Endothelial cell (in vitro differentiated cells): ENCODE measurements at regions not wholly inside any gene's neighbourhood (a gene's known extent, or its start where the extent isn't known, plus 50 kb on each side); places are given as distances from the start of the nearest gene placed in this dataset.

Experiments used
- DNase-seq: peaks from one replicate; pipeline ENCODE4 v3.0.0; 2021; ENCODE audit warnings: low spot score
- H3K27ac Mint-ChIP-seq: one replicate; pipeline ENCODE4 v1.8.0; 2021; ENCODE audit warnings: mixed read lengths, inconsistent platforms; ENCODE audit not compliant: unreplicated experiment
- H3K27me3 Mint-ChIP-seq: one replicate; pipeline ENCODE4 v1.8.0; 2021; ENCODE audit warnings: mild to moderate bottlenecking, moderate library complexity, mixed read lengths, inconsistent platforms; ENCODE audit not compliant: unreplicated experiment
- H3K36me3 Mint-ChIP-seq: one replicate; pipeline ENCODE4 v1.8.0; 2021; ENCODE audit warnings: mild to moderate bottlenecking, low read depth, mixed read lengths, inconsistent platforms; ENCODE audit not compliant: unreplicated experiment
- H3K4me1 Mint-ChIP-seq: one replicate; pipeline ENCODE4 v1.8.0; 2021; ENCODE audit warnings: mild to moderate bottlenecking, mixed read lengths, inconsistent platforms; ENCODE audit not compliant: unreplicated experiment
- H3K4me3 Mint-ChIP-seq: one replicate; pipeline ENCODE4 v1.8.0; 2021; ENCODE audit warnings: mild to moderate bottlenecking, mixed read lengths, inconsistent platforms; ENCODE audit not compliant: unreplicated experiment
- H3K9me3 Mint-ChIP-seq: one replicate; pipeline ENCODE4 v1.8.0; 2021; ENCODE audit warnings: mixed read lengths, inconsistent platforms; ENCODE audit not compliant: unreplicated experiment
- TF ChIP-seq, protein P1 (sequence below): fragments of 200-600 bp; sonication (generic); IDR thresholded peaks from one replicate; pipeline ENCODE4 v1.5.0; 2021; ENCODE audit warnings: antibody characterized with exemption; ENCODE audit not compliant: unreplicated experiment

DNA sequence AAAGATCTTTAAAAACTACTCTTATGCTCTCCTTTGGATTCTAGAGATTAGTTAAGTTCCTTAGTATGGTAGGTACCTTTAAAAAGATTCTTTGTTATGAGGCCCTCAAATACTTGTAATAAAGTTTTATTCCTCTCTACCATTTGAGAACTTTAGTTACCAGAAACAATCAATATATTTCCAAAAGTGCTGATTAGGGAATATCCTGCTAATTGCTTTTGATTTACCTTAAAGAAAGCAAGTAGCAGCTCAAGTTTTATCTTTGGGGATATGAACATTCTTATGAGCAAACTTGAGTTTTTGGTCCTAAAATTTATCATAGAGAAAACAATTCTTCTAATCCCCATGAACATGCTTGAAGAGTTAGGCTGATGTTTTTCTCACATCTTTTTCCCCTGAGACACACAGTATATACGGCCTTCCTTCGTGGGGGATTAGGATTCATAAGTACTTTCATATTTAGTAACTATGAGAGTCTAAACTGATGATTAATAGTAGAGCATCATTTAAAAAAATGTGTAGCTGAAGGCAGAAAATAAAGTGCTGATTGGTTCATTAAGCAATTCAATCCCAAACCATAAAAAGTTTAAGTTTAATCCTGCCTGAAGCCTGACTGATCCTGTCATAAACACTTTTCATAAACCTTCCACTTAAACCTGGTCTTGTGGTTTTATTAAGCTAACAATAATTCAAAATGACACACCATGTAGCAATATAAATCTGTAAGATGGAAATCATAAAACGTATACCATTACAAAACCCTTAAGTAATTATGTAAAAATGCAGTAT lies 380.5 kb upstream of the FBXO33 start:
- Mint-ChIP-seq H3K36me3 (no peaks in the 10 kb centered on the region), H3K9me3 (no peaks in the 10 kb centered on the region), H3K27ac (no peak overlapping the region), H3K4me3 (no peak overlapping the region), H3K27me3 (no peaks in the 10 kb centered on the region), H3K4me1 (peaks cover 4% of the 10 kb centered on the region)
- DNase-seq = no peak
- TF ChIP-seq, protein P1, sequence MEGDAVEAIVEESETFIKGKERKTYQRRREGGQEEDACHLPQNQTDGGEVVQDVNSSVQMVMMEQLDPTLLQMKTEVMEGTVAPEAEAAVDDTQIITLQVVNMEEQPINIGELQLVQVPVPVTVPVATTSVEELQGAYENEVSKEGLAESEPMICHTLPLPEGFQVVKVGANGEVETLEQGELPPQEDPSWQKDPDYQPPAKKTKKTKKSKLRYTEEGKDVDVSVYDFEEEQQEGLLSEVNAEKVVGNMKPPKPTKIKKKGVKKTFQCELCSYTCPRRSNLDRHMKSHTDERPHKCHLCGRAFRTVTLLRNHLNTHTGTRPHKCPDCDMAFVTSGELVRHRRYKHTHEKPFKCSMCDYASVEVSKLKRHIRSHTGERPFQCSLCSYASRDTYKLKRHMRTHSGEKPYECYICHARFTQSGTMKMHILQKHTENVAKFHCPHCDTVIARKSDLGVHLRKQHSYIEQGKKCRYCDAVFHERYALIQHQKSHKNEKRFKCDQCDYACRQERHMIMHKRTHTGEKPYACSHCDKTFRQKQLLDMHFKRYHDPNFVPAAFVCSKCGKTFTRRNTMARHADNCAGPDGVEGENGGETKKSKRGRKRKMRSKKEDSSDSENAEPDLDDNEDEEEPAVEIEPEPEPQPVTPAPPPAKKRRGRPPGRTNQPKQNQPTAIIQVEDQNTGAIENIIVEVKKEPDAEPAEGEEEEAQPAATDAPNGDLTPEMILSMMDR = no peak

DNA sequence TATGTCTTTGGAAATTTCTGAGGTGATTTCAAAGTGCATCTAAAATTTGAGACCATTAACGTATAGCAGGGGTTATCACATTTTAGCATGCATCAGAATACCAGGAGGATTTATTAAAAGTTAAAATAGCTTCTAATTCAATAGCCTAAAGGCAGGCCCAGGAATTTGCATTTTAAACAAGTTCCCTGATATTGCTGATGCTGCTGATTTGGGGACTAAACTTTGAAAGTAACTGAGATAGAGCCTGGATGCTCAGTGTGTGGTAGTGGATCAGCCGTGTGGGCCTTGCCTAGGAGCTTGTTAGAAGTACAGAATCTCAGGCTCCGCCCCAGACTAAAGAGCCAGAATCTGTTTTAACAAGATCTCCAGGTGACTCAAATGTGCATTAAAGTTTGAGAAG lies 375.0 kb upstream of the FBXO33 start:
- H3K4me1 Mint-ChIP-seq = no peaks in the 10 kb centered on the region
- H3K4me3 Mint-ChIP-seq = no peak overlapping the region
- H3K9me3 Mint-ChIP-seq = no peaks in the 10 kb centered on the region
- TF ChIP-seq, protein P1 = no peak
- H3K36me3 Mint-ChIP-seq = no peaks in the 10 kb centered on the region
- H3K27ac Mint-ChIP-seq = no peak overlapping the region
- no peak for DNase-seq
- no peaks in the 10 kb centered on the region for H3K27me3 Mint-ChIP-seq

DNA sequence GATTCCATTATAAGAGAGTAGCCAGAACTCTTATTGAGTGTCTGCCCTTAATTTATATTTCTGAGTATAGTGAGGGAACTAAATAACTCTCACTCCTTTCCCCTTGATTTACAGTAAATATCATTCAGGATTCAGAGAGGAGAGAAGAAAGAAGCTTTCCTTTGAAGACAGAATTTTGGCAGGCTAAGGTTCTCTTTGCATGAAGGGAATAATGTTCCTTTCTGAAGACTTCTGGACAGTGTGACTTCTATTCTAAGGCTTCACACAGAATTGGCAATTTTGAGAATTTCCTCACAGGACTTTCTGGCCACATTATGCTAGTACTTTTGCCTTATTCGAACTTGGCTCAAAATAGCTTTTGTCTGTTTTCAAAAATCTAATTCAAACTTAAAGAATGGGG lies 352.2 kb upstream of the FBXO33 start:
- TF ChIP-seq, protein P1 = no peak
- Mint-ChIP-seq H3K4me3 (no peak overlapping the region), H3K36me3 (no peaks in the 10 kb centered on the region), H3K4me1 (no peaks in the 10 kb centered on the region), H3K9me3 (no peaks in the 10 kb centered on the region), H3K27ac (no peak overlapping the region), H3K27me3 (no peaks in the 10 kb centered on the region)
- no peak for DNase-seq

DNA sequence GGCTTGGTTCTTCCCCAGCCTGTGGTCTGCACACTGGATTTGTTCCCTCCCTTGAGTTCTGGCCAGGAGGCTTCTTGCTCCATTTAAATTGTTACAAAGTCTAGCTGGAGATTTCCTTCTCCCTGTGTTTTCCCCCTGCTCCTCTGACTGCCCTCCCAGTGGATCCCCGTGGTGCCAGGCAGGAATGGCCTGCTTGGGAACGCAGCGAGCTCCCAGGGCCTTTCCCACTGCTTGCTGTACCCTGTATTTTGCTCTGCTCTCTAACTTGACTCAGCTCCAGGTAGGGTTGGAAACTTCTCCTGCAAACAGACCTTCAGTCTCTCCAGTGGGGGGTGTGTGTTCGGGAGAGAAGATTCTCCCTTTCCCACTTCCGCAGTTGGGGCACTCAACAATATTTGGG lies 349.2 kb upstream of the FBXO33 start:
- TF ChIP-seq, protein P1 = no peak
- no peaks in the 10 kb centered on the region for H3K4me1 Mint-ChIP-seq
- DNase-seq = no peak
- no peaks in the 10 kb centered on the region for H3K9me3 Mint-ChIP-seq
- no peaks in the 10 kb centered on the region for H3K27me3 Mint-ChIP-seq
- no peak overlapping the region for H3K27ac Mint-ChIP-seq
- no peak overlapping the region for H3K4me3 Mint-ChIP-seq
- H3K36me3 Mint-ChIP-seq = no peaks in the 10 kb centered on the region

DNA sequence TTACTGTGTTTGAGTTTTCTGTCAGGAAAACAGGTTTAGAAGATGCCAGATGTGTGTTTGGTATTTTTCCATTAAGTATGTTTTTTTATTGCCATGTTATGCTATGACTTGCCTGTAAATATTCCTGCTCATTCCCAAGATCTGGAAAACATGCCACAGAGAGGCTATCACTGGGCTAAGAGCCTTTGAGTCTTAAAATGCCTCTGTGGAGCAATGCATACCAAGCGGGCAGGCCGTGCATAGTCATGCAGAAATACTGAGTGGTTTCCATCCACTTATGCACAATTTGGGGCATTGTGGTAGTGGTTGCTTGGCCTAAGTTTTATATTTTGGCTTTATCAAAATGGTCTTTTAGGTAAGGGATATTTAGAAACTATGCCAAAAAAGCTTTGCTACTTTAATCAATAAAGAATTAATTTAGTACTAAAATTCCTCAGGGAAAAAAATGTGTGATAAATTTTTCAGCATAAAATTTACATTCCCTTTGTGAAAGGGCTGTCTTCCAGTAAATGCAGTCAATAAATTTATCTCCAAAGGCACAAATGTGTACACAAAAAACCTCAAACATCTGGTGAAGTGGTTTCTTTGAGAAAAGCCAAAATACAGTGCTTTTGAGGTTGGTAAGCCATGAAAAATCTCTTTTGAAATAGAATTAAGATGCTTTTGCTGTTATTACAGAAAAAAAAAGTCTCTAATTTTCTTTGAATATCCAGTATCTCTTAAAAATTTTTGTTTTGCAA lies 341.3 kb upstream of the FBXO33 start:
- Mint-ChIP-seq H3K27ac (no peak overlapping the region), H3K36me3 (no peaks in the 10 kb centered on the region), H3K4me1 (no peaks in the 10 kb centered on the region), H3K4me3 (no peak overlapping the region), H3K27me3 (no peaks in the 10 kb centered on the region), H3K9me3 (no peaks in the 10 kb centered on the region)
- TF ChIP-seq, protein P1 = no peak
- no peak for DNase-seq
